ENCODE measurements at regions not wholly inside any gene's neighbourhood (a gene's known extent, or its start where the extent isn't known, plus 50 kb on each side); places are given as distances from the start of the nearest gene placed in this dataset.

DNA sequence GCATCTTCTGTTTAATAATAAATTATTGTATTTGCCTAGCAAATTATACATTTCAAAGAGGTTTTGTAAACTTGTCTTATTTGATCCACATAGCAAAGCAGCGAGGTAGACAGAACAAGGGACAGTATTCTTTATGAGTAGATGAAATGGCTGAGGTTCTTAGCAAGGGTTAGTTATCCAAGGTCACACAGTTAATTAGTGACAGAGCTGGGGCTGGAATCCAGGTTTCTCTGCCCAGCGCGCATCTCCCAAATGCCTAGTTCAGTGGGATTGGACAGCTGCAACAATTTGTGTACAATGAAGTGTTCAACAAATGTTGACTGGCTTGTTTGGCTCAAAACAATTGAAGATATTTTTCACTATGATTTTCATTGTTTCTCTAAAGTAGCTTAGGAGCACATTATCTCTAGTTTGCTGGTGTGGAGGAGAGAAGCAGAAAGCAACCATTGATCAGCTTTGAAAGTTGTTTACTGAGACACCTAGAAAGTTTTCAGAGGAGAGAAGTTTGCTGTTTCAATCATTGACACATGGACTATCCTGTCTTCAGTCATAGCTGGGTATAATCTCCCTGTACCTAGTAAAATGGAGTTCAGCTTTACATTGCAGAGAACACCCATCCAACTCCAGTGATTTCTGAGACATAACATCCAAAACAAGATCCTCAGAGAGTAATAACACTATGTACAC, 270.6 kb downstream of the FAT3 start:
- H3K4me3 ChIP-seq, result no peak overlapping the region
- H3K9me3 ChIP-seq, result no peaks in the 10 kb centered on the region
- WGBS, 2 donors, result 52 to 69% methylated on average over 3 of the region's 3 CpGs
- TF ChIP-seq, protein P1, sequence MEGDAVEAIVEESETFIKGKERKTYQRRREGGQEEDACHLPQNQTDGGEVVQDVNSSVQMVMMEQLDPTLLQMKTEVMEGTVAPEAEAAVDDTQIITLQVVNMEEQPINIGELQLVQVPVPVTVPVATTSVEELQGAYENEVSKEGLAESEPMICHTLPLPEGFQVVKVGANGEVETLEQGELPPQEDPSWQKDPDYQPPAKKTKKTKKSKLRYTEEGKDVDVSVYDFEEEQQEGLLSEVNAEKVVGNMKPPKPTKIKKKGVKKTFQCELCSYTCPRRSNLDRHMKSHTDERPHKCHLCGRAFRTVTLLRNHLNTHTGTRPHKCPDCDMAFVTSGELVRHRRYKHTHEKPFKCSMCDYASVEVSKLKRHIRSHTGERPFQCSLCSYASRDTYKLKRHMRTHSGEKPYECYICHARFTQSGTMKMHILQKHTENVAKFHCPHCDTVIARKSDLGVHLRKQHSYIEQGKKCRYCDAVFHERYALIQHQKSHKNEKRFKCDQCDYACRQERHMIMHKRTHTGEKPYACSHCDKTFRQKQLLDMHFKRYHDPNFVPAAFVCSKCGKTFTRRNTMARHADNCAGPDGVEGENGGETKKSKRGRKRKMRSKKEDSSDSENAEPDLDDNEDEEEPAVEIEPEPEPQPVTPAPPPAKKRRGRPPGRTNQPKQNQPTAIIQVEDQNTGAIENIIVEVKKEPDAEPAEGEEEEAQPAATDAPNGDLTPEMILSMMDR (IDR thresholded peaks at IDR 0.05), result no peak
- no peak for TF ChIP-seq POLR2A (IDR thresholded peaks at IDR 0.05)
- no peaks in the 10 kb centered on the region for H3K4me1 ChIP-seq
- no peaks in the 10 kb centered on the region for H3K36me3 ChIP-seq
- DNase-seq, result no peak
- intact Hi-C loops (cut with DNase I), result no loop called here
- H3K27ac ChIP-seq, result no peak overlapping the region
- no peaks in the 10 kb centered on the region for H3K27me3 ChIP-seq

DNA sequence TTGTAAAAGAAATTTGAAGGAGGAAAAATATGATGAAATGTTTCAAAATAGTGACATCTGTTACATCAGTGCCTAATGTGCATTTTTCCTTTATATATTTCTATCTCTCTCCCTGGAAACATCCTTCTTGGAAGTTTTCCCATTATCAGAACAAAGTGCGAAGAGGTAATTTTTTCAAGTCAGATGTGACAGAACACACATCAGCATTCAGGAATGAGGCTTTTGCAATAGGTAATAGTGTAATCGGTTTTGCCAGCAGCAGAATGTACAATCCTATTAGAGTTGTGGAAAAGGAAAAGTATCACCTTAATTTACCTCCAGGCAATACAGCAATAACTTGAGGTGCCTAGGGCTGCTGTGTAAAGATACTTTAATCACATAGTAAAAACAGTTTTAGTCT, 275.8 kb downstream of the FAT3 start:
- H3K4me1 ChIP-seq, result no peaks in the 10 kb centered on the region
- TF ChIP-seq, protein P1 (IDR thresholded peaks at IDR 0.05), result no peak
- TF ChIP-seq POLR2A (IDR thresholded peaks at IDR 0.05), result no peak
- no peaks in the 10 kb centered on the region for H3K27me3 ChIP-seq
- no peak overlapping the region for H3K4me3 ChIP-seq
- 63 to 74% methylated on average over 2 of the region's 2 CpGs for WGBS, 2 donors
- no peaks in the 10 kb centered on the region for H3K9me3 ChIP-seq
- intact Hi-C loops (cut with DNase I), result no loop called here
- H3K36me3 ChIP-seq, result no peaks in the 10 kb centered on the region
- no peak for DNase-seq
- H3K27ac ChIP-seq, result no peak overlapping the region

DNA sequence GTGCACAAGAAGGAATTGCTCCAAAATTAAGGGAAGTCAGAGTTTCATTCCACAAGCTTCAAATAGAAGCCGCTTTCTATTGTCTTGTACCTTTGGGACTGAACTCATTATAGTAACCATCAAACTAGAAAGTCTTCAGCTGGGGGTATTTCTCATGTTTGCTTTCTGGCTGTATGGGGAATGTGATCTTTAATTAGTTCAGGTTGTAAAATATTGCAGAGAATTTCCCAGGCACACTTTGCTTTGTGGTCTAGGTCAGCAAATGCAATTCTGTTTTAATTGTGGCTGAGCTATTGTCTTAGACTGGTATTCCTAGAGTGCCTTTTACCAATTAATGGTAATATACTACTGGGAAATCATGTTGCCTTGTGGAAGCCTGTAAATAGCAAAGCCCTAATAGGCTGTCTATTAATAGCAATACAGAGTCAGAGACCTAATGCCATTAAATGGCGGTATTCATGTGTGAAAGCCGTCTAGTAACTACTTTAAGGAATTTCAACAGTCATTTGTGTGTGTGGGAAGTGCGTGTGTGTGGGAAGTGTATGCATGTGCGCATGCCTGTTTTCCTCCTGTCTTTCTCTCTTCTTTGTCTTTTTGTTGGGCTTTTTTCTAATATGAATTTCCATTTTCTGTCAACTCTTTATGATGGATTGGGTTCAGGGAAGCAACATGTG, 276.6 kb downstream of the FAT3 start:
- H3K9me3 ChIP-seq, result no peaks in the 10 kb centered on the region
- H3K4me3 ChIP-seq, result no peak overlapping the region
- no peak overlapping the region for H3K27ac ChIP-seq
- no peak for TF ChIP-seq POLR2A (IDR thresholded peaks at IDR 0.05)
- TF ChIP-seq, protein P1 (IDR thresholded peaks at IDR 0.05), result no peak
- no peak for DNase-seq
- intact Hi-C loops (cut with DNase I), result no loop called here
- no peaks in the 10 kb centered on the region for H3K4me1 ChIP-seq
- no peaks in the 10 kb centered on the region for H3K36me3 ChIP-seq
- WGBS, 2 donors, result 88 to 89% methylated on average over 5 of the region's 5 CpGs
- H3K27me3 ChIP-seq, result no peaks in the 10 kb centered on the region

DNA sequence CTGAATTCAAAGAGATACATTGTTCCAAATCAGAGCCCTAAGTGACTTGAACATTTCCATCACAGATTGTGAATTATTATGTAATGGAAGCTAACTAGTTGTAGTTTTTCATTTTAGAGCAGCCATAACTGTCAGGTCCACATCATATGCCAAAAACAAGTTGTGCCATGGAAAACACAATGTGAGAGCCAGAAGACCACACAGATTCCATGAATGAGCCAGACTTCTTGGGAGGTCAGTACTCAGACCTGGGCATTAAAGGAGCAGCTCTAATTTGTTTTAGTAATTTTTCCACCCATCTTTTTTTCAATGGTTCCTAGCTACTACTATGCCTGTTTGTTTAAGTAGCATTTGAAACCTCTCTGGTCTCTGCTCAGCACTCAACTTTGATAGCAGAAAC, 279.4 kb downstream of the FAT3 start:
- Histone ChIP-seq H3K4me1 (no peaks in the 10 kb centered on the region), H3K27me3 (no peaks in the 10 kb centered on the region), H3K36me3 (no peaks in the 10 kb centered on the region), H3K9me3 (no peaks in the 10 kb centered on the region), H3K27ac (no peak overlapping the region), H3K4me3 (no peak overlapping the region)
- intact Hi-C loops (cut with DNase I), result no loop called here
- DNase-seq, result no peak
- TF ChIP-seq, protein P1 (IDR thresholded peaks at IDR 0.05), result no peak
- TF ChIP-seq POLR2A (IDR thresholded peaks at IDR 0.05), result no peak

DNA sequence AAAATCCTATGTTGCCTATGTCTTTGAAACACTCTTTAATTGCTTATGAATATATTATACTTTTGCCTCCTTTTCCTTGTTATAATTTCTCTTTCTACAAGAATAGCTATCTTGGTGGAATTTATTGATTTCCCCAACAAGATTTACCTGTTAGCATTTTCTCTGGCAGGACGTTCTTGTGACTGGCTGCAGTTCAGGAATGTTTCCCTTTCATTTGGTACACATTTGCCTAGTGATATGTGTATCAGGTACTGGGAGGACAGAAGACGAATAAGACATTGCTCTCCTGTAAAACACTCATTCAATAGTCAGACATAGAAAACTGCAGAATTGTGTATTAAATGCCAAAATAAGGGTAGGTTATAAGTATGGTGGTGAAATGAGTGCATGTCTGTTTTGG, 279.9 kb downstream of the FAT3 start:
- WGBS, 2 donors, result 28 to 63% methylated on average over 2 of the region's 2 CpGs
- Histone ChIP-seq H3K4me1 (no peaks in the 10 kb centered on the region), H3K27me3 (no peaks in the 10 kb centered on the region), H3K36me3 (no peaks in the 10 kb centered on the region), H3K9me3 (no peaks in the 10 kb centered on the region), H3K4me3 (no peak overlapping the region), H3K27ac (no peak overlapping the region)
- TF ChIP-seq, protein P1 (IDR thresholded peaks at IDR 0.05), result no peak
- no peak for TF ChIP-seq POLR2A (IDR thresholded peaks at IDR 0.05)
- no peak for DNase-seq
- intact Hi-C loops (cut with DNase I), result no loop called here

Measured in esophagus squamous epithelium (tissue), 5 donors.